Vagina (tissue), 2 donors: ENCODE measurements at regions not wholly inside any gene's neighbourhood (a gene's known extent, or its start where the extent isn't known, plus 50 kb on each side); places are given as distances from the start of the nearest gene placed in this dataset.

Experiments used
- DNase-seq, 2 donors: peaks; one replicate each; pipeline ENCODE4 v3.0.0-alpha.2; 2017; ENCODE audit errors: extremely low spot score in 2 of 2
- H3K27ac ChIP-seq: fragments of 200-600 bp; sonication (generic); one replicate; pipeline ENCODE4 v1.5.1; 2019
- H3K27me3 ChIP-seq: fragments of 200-600 bp; sonication (generic); one replicate; pipeline ENCODE4 v1.5.1; 2019
- H3K36me3 ChIP-seq, 2 donors: fragments of 200-600 bp; sonication (generic); one replicate each; pipeline ENCODE4 v1.5.1; 2017 to 2019
- H3K4me1 ChIP-seq: fragments of 200-600 bp; sonication (generic); one replicate; pipeline ENCODE4 v1.5.1; 2019
- H3K4me3 ChIP-seq, 2 donors: fragments of 200-600 bp; sonication (generic); 1 replicate in 1 of 2; 2 replicates in 1 of 2; pipeline ENCODE4 v1.5.1; 2016 to 2019
- H3K9me3 ChIP-seq: fragments of 200-600 bp; sonication (generic); one replicate; pipeline ENCODE4 v1.5.1; 2019
- POLR2A ChIP-seq, 2 donors: fragments of 450-650 bp; IDR thresholded peaks; one replicate each; pipeline ENCODE4 v1.6.1; 2017; ENCODE audit warnings: antibody characterized with exemption in 2 of 2, mild to moderate bottlenecking in 2 of 2, moderate library complexity in 2 of 2
- POLR2AphosphoS5 ChIP-seq, 2 donors: sonication (generic); formaldehyde crosslinking; IDR thresholded peaks; one replicate each; pipeline ENCODE4 v1.9.0; 2017; ENCODE audit warnings: antibody characterized with exemption in 2 of 2, mild to moderate bottlenecking in 2 of 2, low read depth in 1 of 2; ENCODE audit not compliant: insufficient read depth in 1 of 2
- intact Hi-C: fragments of 100-400 bp; cut with DNase I; formaldehyde crosslinking; loops from one replicate; pipeline ENCODE4 v1.15.1; 2023
- TF ChIP-seq, protein P1 (sequence below), 3 experiments: fragments of 450-650 bp in 2 of 3; fragments of 200-600 bp in 1 of 3; sonication (generic) in 1 of 3; IDR thresholded peaks; one replicate each; pipeline ENCODE4 v1.5.1; 2017 to 2019; ENCODE audit warnings: antibody characterized with exemption in 3 of 3, mild to moderate bottlenecking in 2 of 3, moderate library complexity in 2 of 3

DNA sequence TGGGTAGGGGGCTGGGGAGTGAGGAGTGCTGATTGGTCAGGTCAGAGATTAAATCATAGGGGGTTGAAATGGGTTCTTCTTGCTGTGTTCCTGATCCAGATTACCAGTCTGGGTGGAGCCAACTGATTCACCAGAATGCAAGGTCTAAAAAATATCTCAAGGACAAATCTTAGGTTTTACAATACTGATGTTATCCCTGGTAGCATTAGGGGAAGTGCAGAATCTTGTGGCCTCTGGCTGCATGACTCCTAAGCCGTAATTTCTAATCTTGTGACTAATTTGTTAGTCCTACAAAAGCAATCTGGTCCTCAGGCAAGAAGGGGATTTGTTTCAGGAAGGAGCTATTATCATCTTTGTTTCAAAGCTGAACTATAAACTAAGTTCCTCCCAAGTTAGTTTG is 289.2 kb upstream of the KYNU start:
- Histone ChIP-seq H3K36me3 (no peaks in the 10 kb centered on the region), H3K4me3 (no peak overlapping the region), H3K27me3 (no peaks in the 10 kb centered on the region), H3K9me3 (no peaks in the 10 kb centered on the region), H3K4me1 (no peaks in the 10 kb centered on the region), H3K27ac (no peak overlapping the region)
- DNase-seq, result no peak
- intact Hi-C loops, result no loop called here
- TF ChIP-seq POLR2AphosphoS5 (IDR thresholded peaks at IDR 0.05; ENCODE audit: insufficient read depth in 1 of 2, low read depth in 1 of 2), result no peak
- no peak for TF ChIP-seq POLR2A (IDR thresholded peaks at IDR 0.05)

DNA sequence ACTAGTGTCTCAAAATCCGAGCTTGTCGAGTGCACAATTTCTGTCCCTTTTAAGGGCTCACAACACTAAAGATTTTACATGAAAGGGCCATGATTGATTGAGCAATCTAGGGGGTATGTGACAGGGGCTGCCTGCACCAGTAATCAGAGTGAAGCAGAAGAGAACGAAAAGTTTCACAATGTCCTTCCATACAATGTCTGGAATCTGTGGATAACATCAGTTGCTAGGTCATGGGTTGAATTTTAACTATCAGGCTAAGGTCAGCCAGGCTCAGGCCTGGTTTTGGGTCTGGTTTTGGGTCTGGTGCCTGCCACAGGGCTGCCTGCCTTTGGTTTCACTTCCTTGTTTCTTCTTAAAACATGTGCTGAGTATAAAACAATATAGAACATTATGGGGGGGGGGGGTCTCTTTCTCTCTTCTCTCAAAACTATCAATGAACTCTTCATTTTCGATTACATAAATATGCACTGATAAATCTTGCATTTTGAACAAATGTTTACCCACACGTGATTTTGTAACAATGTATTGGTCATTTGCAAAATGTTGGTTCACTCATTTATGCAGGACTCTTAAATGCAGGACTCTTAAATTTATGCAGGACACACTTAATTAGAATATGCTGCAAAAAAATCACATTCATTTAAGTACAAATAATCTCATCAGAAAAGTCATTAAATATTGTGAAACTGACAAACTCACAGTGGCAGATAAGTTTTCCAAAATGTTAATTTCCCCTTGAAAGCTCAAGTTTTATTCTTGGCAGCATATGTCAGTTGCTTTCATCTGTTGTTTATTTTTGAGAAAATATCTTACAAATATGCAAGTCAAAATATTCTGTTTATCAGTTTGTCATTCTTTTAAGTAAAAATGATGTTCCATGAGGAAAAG is 290.5 kb upstream of the KYNU start:
- H3K4me1 ChIP-seq, result no peaks in the 10 kb centered on the region
- H3K36me3 ChIP-seq, result no peaks in the 10 kb centered on the region
- TF ChIP-seq, protein P1, sequence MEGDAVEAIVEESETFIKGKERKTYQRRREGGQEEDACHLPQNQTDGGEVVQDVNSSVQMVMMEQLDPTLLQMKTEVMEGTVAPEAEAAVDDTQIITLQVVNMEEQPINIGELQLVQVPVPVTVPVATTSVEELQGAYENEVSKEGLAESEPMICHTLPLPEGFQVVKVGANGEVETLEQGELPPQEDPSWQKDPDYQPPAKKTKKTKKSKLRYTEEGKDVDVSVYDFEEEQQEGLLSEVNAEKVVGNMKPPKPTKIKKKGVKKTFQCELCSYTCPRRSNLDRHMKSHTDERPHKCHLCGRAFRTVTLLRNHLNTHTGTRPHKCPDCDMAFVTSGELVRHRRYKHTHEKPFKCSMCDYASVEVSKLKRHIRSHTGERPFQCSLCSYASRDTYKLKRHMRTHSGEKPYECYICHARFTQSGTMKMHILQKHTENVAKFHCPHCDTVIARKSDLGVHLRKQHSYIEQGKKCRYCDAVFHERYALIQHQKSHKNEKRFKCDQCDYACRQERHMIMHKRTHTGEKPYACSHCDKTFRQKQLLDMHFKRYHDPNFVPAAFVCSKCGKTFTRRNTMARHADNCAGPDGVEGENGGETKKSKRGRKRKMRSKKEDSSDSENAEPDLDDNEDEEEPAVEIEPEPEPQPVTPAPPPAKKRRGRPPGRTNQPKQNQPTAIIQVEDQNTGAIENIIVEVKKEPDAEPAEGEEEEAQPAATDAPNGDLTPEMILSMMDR (IDR thresholded peaks at IDR 0.05), result no peak
- TF ChIP-seq POLR2A (IDR thresholded peaks at IDR 0.05) (no peak), POLR2AphosphoS5 (IDR thresholded peaks at IDR 0.05; ENCODE audit: insufficient read depth in 1 of 2, low read depth in 1 of 2) (no peak)
- no peak for DNase-seq
- H3K27me3 ChIP-seq, result no peaks in the 10 kb centered on the region
- H3K27ac ChIP-seq, result no peak overlapping the region
- H3K9me3 ChIP-seq, result no peaks in the 10 kb centered on the region
- intact Hi-C loops, result no loop called here
- H3K4me3 ChIP-seq, result no peak overlapping the region

DNA sequence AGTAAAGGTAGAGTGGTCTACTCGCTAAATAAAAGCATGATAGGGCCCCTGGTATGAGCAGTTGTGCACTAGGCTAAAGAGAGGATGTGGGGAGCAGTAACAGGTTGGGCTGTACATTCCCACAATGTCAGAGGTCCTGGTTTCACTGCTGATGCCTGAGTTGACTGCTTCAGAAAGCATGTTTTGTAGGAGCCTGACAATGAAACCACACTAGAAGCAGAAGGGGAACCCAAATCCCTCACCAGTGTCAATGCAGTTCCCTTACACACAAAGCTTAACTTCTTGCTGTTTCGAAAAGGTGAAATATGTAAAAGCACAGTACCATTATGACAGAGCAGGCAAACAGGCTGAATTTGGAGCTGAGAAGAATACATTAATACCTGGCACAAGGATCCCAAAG is 291.7 kb upstream of the KYNU start:
- no peak overlapping the region for H3K27ac ChIP-seq
- no peak overlapping the region for H3K4me3 ChIP-seq
- TF ChIP-seq POLR2A (IDR thresholded peaks at IDR 0.05) (no peak), POLR2AphosphoS5 (IDR thresholded peaks at IDR 0.05; ENCODE audit: insufficient read depth in 1 of 2, low read depth in 1 of 2) (no peak)
- TF ChIP-seq, protein P1 (IDR thresholded peaks at IDR 0.05), result no peak
- H3K9me3 ChIP-seq, result no peaks in the 10 kb centered on the region
- no peaks in the 10 kb centered on the region for H3K27me3 ChIP-seq
- intact Hi-C loops, result no loop called here
- no peak for DNase-seq
- no peaks in the 10 kb centered on the region for H3K36me3 ChIP-seq
- H3K4me1 ChIP-seq, result no peaks in the 10 kb centered on the region

DNA sequence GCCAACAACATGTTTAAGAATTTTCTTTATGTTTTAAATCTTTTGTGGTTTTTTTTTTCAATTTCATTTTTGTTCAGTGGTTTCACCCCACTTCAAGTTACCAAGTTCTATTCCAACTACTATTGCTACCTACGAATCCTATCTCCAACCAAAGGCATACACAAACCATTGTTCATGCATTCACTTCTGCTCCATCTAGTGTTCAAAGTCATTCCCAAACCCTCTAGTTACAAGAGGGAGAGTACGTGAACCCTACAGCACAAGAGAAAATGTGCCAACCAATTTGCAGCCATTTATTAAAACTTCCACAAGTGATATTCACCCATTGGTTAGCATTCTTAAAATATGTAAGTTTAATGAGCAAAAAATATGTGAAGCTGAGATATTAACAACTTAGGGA is 295.1 kb upstream of the KYNU start:
- Histone ChIP-seq H3K9me3 (no peaks in the 10 kb centered on the region), H3K4me1 (no peaks in the 10 kb centered on the region), H3K27me3 (no peaks in the 10 kb centered on the region), H3K4me3 (no peak overlapping the region), H3K36me3 (no peaks in the 10 kb centered on the region), H3K27ac (no peak overlapping the region)
- TF ChIP-seq, protein P1 (IDR thresholded peaks at IDR 0.05), result no peak
- no peak for TF ChIP-seq POLR2A (IDR thresholded peaks at IDR 0.05)
- TF ChIP-seq POLR2AphosphoS5 (IDR thresholded peaks at IDR 0.05; ENCODE audit: insufficient read depth in 1 of 2, low read depth in 1 of 2), result no peak
- intact Hi-C loops, result no loop called here
- no peak for DNase-seq

DNA sequence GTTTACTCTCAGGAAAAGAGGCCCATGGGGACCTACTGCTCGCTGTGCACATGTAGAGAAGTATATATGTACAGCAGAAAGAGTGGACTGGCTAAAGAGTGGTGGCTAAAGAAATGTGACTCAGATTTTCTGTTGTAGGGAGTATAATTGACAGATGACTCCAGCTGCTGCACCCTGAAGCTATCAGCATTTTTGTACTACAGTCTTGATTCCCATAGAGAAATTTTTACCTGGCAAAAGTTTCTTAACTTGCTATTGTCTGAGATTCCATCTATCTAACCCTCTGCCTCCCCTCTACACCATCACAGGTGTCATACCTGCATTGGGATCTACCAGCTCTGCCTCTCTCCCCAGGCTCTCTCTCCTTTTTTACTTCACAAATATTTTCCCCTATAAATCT is 296.0 kb upstream of the KYNU start:
- H3K4me1 ChIP-seq, result no peaks in the 10 kb centered on the region
- DNase-seq, result no peak
- TF ChIP-seq POLR2AphosphoS5 (IDR thresholded peaks at IDR 0.05; ENCODE audit: insufficient read depth in 1 of 2, low read depth in 1 of 2) (no peak), POLR2A (IDR thresholded peaks at IDR 0.05) (no peak)
- TF ChIP-seq, protein P1 (IDR thresholded peaks at IDR 0.05), result no peak
- no peak overlapping the region for H3K27ac ChIP-seq
- no peak overlapping the region for H3K4me3 ChIP-seq
- intact Hi-C loops, result no loop called here
- no peaks in the 10 kb centered on the region for H3K9me3 ChIP-seq
- no peaks in the 10 kb centered on the region for H3K36me3 ChIP-seq
- H3K27me3 ChIP-seq, result no peaks in the 10 kb centered on the region
